ENCODE measurements at regions not wholly inside any gene's neighbourhood (a gene's known extent, or its start where the extent isn't known, plus 50 kb on each side); places are given as distances from the start of the nearest gene placed in this dataset.
A peak's percentile ranks its signal among the peaks of the same experiment; 100 is the strongest.

DNA sequence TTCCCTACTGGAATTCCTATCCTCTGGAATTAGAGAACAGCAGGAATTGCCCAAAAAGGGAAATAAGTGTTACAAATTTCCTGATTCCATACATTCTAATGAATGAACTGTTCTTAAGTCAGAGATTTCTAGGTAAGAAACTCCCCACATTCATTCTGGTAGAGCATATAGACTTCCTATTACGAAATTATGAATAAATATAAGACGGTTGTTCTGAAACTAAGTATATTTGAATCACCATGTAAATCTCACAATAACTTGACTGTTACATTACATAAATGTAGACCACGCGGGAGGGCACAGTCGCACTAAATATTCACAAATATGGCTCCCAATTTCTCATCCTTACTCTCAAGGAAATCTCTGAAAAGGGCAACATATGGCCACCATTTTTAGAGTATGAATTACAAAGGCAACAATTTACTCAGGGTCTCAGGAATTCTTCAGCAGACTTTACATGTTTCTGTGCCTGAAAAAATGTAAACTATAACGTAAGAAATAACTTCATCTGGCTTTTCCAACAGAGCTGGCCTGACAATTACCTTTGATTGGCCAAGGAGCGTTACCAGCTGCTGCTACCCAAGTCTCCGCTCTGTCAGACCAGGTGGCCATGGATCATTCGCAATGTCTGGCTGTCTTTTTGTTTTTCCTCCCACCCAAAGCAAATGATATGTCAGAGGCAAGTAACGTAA, 115.8 kb downstream of the MPP7 start:
- H3K4me3 ChIP-seq, result no peak overlapping the region
- peaks cover 0 to 15% (median 7%) of the 10 kb centered on the region in 4 donors for H3K4me1 ChIP-seq
- intact Hi-C loops (cut with DNase I), result no loop called here
- TF ChIP-seq POLR2AphosphoS5 (IDR thresholded peaks at IDR 0.05) (no peak), CTCF (IDR thresholded peaks at IDR 0.05) (no peak), EP300 (IDR thresholded peaks at IDR 0.05) (no peak), POLR2A (IDR thresholded peaks at IDR 0.05) (no peak)
- H3K27me3 ChIP-seq, result no peaks in the 10 kb centered on the region
- H3K27ac ChIP-seq, result no peak overlapping the region
- 93 to 96% methylated on average over 10 of the region's 10 CpGs for WGBS, 2 donors
- H3K9me3 ChIP-seq, result no peaks in the 10 kb centered on the region
- DNase-seq, result no peak
- H3K36me3 ChIP-seq, result no peaks in the 10 kb centered on the region

- Histone ChIP-seq H3K27me3 (no peaks in the 10 kb centered on the region), H3K4me1 (peaks cover 0 to 16% (median 12%) of the 10 kb centered on the region in 4 donors), H3K27ac (no peak overlapping the region), H3K36me3 (no peaks in the 10 kb centered on the region), H3K9me3 (no peaks in the 10 kb centered on the region), H3K4me3 (no peak overlapping the region)
- DNase-seq, result no peak
- TF ChIP-seq CTCF (IDR thresholded peaks at IDR 0.05) (no peak), POLR2A (IDR thresholded peaks at IDR 0.05) (no peak), POLR2AphosphoS5 (IDR thresholded peaks at IDR 0.05) (no peak), EP300 (IDR thresholded peaks at IDR 0.05) (no peak)
- 70 to 88% methylated on average over 4 of the region's 4 CpGs for WGBS, 2 donors
- intact Hi-C loops (cut with DNase I), result no loop called here
Measured at GRCh38 chr10:28186461-28186860, 116.4 kb downstream of the MPP7 start.

GRCh38 chr10:28184810-28185209, 118.1 kb downstream of the MPP7 start:
- Histone ChIP-seq H3K27me3 (no peaks in the 10 kb centered on the region), H3K36me3 (no peaks in the 10 kb centered on the region), H3K9me3 (no peaks in the 10 kb centered on the region), H3K27ac (no peak overlapping the region), H3K4me1 (peaks cover 0 to 24% (median 17%) of the 10 kb centered on the region in 4 donors), H3K4me3 (no peak overlapping the region)
- no peak for DNase-seq
- intact Hi-C loops (cut with DNase I), result no loop called here
- TF ChIP-seq POLR2A (IDR thresholded peaks at IDR 0.05) (no peak), CTCF (IDR thresholded peaks at IDR 0.05) (no peak), EP300 (IDR thresholded peaks at IDR 0.05) (no peak), POLR2AphosphoS5 (IDR thresholded peaks at IDR 0.05) (no peak)
- WGBS, 2 donors, result 92 to 100% methylated on average over 1 of the region's 1 CpG

DNA sequence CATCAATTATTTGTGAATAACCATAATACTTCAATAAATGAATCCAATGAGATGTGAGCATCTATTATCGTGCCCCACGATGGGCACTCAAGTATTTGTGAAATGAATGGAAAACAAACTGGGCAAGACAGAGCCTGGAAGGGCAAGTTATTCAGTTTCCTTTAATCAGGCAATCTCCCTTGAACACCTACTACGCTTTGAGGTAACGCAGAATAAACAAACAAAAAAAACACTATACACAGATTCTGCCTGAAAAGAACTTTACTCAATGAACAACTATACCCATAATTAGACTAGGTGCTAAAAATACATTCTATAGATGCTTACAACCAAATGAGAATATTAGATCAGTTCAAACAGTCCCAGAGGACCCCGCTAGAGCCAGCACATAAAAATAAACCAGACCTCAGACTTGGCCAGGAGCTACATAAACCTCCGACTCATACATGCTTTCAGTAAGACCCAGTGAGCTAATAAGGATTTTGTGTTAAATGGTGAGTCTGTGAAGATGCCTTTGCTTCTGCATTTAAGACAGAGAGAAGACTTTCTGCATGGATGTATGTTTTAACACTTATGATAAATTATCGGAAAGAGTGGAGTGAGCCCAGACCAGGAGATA, 121.3 kb downstream of the MPP7 start:
- Histone ChIP-seq H3K27me3 (no peaks in the 10 kb centered on the region), H3K4me3 (no peak overlapping the region), H3K4me1 (peaks cover 0 to 44% (median 38%) of the 10 kb centered on the region in 4 donors), H3K27ac (peak overlapping the region; percentile 10 to 58 (median 44)), H3K36me3 (no peaks in the 10 kb centered on the region), H3K9me3 (no peaks in the 10 kb centered on the region)
- DNase-seq, result no peak
- intact Hi-C loops (cut with DNase I), result no loop called here
- WGBS, 2 donors, result 73 to 82% methylated on average over 7 of the region's 7 CpGs
- TF ChIP-seq EP300 (IDR thresholded peaks at IDR 0.05) (no peak), CTCF (IDR thresholded peaks at IDR 0.05) (no peak), POLR2AphosphoS5 (IDR thresholded peaks at IDR 0.05) (no peak), POLR2A (IDR thresholded peaks at IDR 0.05) (no peak)
